DOHH2 (cell line): ENCODE measurements at regions not wholly inside any gene's neighbourhood (a gene's known extent, or its start where the extent isn't known, plus 50 kb on each side); places are given as distances from the start of the nearest gene placed in this dataset.

Experiments
- H3F3A ChIP-seq: fragments of 200-600 bp; sonication (generic), shearing (Covaris generic); 2 replicates; pipeline ENCODE4 v1.6.0; 2016; ENCODE audit warnings: antibody characterized with exemption, mild to moderate bottlenecking; ENCODE audit not compliant: control insufficient read depth, insufficient read depth
- H3K27ac ChIP-seq: fragments of 200-600 bp; sonication (generic); 2 replicates; pipeline ENCODE4 v1.5.1; 2014; ENCODE audit warnings: low read depth, mild to moderate bottlenecking, low read length, moderate library complexity
- H3K27me3 ChIP-seq: fragments of 200-600 bp; sonication (generic); 2 replicates; pipeline ENCODE4 v1.6.1; 2014; ENCODE audit warnings: mild to moderate bottlenecking, low read length, mixed read lengths; ENCODE audit not compliant: control insufficient read depth
- H3K36me3 ChIP-seq: fragments of 200-600 bp; sonication (generic); 2 replicates; pipeline ENCODE4 v1.6.1; 2014; ENCODE audit warnings: mild to moderate bottlenecking, low read length, moderate library complexity, mixed read lengths; ENCODE audit not compliant: control insufficient read depth
- H3K4me1 ChIP-seq: fragments of 200-600 bp; sonication (generic); 2 replicates; pipeline ENCODE4 v1.6.1; 2014; ENCODE audit warnings: mild to moderate bottlenecking, low read length, mixed read lengths; ENCODE audit not compliant: control insufficient read depth
- H3K4me2 ChIP-seq: fragments of 200-600 bp; sonication (generic); 2 replicates; pipeline ENCODE4 v1.6.0; 2014; ENCODE audit warnings: mild to moderate bottlenecking, low read length, moderate library complexity
- H3K4me3 ChIP-seq: fragments of 200-600 bp; sonication (generic); 2 replicates; pipeline ENCODE4 v1.5.1; 2014; ENCODE audit warnings: mild to moderate bottlenecking, low read length, mixed read lengths
- H3K79me2 ChIP-seq: fragments of 200-600 bp; sonication (generic); 2 replicates; pipeline ENCODE4 v1.6.1; 2014; ENCODE audit warnings: mild to moderate bottlenecking, low read length, mixed read lengths; ENCODE audit not compliant: control insufficient read depth
- H3K9me2 ChIP-seq: fragments of 200-600 bp; sonication (generic); replicated peaks from 2 replicates; pipeline ENCODE4 v1.6.1; 2014; ENCODE audit warnings: mild to moderate bottlenecking, low read length, mixed read lengths; ENCODE audit not compliant: control insufficient read depth
- H3K9me3 ChIP-seq: fragments of 200-600 bp; sonication (generic); 2 replicates; pipeline ENCODE4 v1.6.1; 2014; ENCODE audit warnings: antibody characterized with exemption, low read length, mixed read lengths; ENCODE audit not compliant: control insufficient read depth, insufficient read depth
- H4K20me1 ChIP-seq: fragments of 200-600 bp; sonication (generic); 2 replicates; pipeline ENCODE4 v1.6.0; 2014; ENCODE audit warnings: low read depth, mild to moderate bottlenecking, antibody characterized with exemption, low read length, moderate library complexity; ENCODE audit not compliant: control insufficient read depth, insufficient read depth
- EZH2phosphoT487 ChIP-seq: fragments of 200-600 bp; sonication (generic); IDR thresholded peaks from 2 replicates; pipeline ENCODE4 v1.6.1; 2017; ENCODE audit warnings: borderline replicate concordance, mild to moderate bottlenecking, antibody characterized with exemption, low read length, moderate library complexity, mixed read lengths
- TF ChIP-seq, protein P1 (sequence below): fragments of 200-600 bp; sonication (generic); IDR thresholded peaks from one replicate; pipeline ENCODE4 v1.5.1; 2014; ENCODE audit warnings: antibody characterized with exemption, mild to moderate bottlenecking, low read depth, low read length; ENCODE audit not compliant: poor library complexity, severe bottlenecking

DNA sequence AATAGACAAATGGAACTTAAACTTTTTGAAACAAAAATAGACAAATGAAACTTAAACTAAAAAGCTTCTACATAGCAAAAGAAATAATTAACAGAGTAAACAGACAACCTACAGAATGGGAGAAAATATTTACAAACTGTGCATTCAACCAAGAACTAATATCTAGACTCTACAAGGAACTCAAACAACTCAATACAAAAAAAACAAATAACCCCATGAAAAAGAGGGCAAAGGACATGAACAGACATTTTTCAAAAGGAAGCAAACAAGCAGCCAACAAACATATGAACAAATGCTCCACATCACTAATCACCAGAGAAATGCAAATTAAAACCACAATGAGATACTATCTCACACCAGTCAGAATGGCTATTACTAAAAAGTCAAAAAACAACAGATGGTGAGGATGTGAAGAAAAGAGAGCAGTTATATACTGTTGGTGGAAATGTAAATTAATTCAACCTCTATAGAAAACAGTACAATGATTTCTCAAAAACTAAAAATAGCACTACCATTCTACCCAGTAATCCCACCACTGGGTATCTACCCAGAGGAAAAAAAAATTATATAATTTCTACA, 170.8 kb upstream of the RGMB start:
- no peaks in the 10 kb centered on the region for H3K79me2 ChIP-seq
- no peaks in the 10 kb centered on the region for H3K9me2 ChIP-seq
- H3F3A ChIP-seq = no peaks in the 10 kb centered on the region
- TF ChIP-seq, protein P1, sequence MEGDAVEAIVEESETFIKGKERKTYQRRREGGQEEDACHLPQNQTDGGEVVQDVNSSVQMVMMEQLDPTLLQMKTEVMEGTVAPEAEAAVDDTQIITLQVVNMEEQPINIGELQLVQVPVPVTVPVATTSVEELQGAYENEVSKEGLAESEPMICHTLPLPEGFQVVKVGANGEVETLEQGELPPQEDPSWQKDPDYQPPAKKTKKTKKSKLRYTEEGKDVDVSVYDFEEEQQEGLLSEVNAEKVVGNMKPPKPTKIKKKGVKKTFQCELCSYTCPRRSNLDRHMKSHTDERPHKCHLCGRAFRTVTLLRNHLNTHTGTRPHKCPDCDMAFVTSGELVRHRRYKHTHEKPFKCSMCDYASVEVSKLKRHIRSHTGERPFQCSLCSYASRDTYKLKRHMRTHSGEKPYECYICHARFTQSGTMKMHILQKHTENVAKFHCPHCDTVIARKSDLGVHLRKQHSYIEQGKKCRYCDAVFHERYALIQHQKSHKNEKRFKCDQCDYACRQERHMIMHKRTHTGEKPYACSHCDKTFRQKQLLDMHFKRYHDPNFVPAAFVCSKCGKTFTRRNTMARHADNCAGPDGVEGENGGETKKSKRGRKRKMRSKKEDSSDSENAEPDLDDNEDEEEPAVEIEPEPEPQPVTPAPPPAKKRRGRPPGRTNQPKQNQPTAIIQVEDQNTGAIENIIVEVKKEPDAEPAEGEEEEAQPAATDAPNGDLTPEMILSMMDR = no peak
- no peak for TF ChIP-seq EZH2phosphoT487
- no peak overlapping the region for H3K4me3 ChIP-seq
- no peaks in the 10 kb centered on the region for H3K36me3 ChIP-seq
- H3K27me3 ChIP-seq = no peaks in the 10 kb centered on the region
- no peaks in the 10 kb centered on the region for H3K9me3 ChIP-seq
- H3K4me2 ChIP-seq = no peak overlapping the region
- H4K20me1 ChIP-seq = no peaks in the 10 kb centered on the region
- no peak overlapping the region for H3K27ac ChIP-seq
- H3K4me1 ChIP-seq = no peaks in the 10 kb centered on the region

DNA sequence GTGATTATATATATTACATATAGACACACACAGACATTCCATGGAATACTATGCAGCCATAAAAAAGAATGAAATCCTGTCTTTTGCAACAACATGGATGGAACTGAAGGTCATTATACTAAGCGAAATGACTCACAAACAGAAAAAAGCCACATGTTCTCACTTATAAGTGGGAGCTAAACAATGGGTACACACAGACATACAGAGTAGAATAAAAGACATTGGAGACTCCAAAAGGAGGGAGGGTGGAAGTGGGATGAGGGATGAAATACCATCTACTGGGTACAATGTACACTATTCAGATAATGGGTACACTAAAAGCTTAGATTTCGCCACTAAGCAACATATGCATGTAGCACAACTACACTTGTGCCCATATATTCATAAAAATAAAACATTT, 170.0 kb upstream of the RGMB start:
- no peaks in the 10 kb centered on the region for H3K4me1 ChIP-seq
- no peaks in the 10 kb centered on the region for H3K9me2 ChIP-seq
- no peak overlapping the region for H3K4me2 ChIP-seq
- H3F3A ChIP-seq = no peaks in the 10 kb centered on the region
- H4K20me1 ChIP-seq = no peaks in the 10 kb centered on the region
- H3K27me3 ChIP-seq = no peaks in the 10 kb centered on the region
- H3K9me3 ChIP-seq = no peaks in the 10 kb centered on the region
- H3K4me3 ChIP-seq = no peak overlapping the region
- H3K79me2 ChIP-seq = no peaks in the 10 kb centered on the region
- TF ChIP-seq, protein P1 = no peak
- TF ChIP-seq EZH2phosphoT487 = no peak
- no peaks in the 10 kb centered on the region for H3K36me3 ChIP-seq
- no peak overlapping the region for H3K27ac ChIP-seq

GRCh38 chr5:98604301-98604700, 169.2 kb upstream of the RGMB start:
- H3K27me3 ChIP-seq = no peaks in the 10 kb centered on the region
- H3K9me3 ChIP-seq = no peaks in the 10 kb centered on the region
- no peaks in the 10 kb centered on the region for H3K4me1 ChIP-seq
- H3K27ac ChIP-seq = no peak overlapping the region
- H3K4me2 ChIP-seq = no peak overlapping the region
- no peaks in the 10 kb centered on the region for H3K79me2 ChIP-seq
- no peaks in the 10 kb centered on the region for H4K20me1 ChIP-seq
- no peaks in the 10 kb centered on the region for H3F3A ChIP-seq
- TF ChIP-seq, protein P1 = no peak
- TF ChIP-seq EZH2phosphoT487 = no peak
- H3K4me3 ChIP-seq = no peak overlapping the region
- H3K36me3 ChIP-seq = no peaks in the 10 kb centered on the region
- no peaks in the 10 kb centered on the region for H3K9me2 ChIP-seq
